ENCODE measurements at regions not wholly inside any gene's neighbourhood (a gene's known extent, or its start where the extent isn't known, plus 50 kb on each side); places are given as distances from the start of the nearest gene placed in this dataset.

- DNase-seq (no peak), ATAC-seq (ENCODE audit: poor library complexity) (no peak)
- intact Hi-C loops (cut with DNase I) = no loop called here
These were observed 148.2 kb downstream of the ERMARD start for GRCh38 chr6:169899481-169900145.

DNA sequence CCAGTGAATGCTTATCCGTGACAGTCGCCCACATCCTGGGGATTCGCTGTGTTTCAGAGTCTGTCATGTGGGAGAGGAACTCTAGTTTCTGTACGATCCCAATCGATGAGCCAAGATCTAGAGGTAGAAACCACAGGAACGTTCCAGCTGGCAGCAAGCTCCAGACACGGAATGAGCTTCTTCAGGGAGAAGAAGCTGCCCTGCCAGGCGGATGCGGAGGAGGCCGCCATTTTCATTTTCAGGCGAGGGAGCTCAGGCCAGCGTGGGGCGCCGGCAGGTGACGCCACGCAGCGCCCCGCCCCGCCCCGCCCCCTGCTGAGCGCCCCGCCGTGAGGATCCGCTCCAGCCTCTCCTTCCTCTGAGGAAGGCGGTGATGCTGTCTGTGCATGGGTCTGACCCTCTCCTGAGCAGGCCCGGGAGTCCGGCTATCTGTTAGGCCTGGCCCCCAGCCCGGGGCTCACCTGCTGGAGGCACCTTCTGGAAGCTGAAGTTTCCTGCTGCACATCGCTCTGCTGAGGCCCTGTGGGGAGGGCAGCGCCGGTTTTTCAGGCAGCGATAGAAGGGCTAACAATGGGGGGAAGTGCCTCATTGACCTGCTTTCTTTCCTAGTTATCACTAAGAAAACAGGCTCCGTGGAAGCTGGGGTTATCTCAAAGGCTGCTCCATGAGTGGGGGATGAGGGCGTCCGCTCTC lies 147.5 kb downstream of the ERMARD start:
- DNase-seq (no peak), ATAC-seq (ENCODE audit: poor library complexity) (no peak)
- intact Hi-C loops (cut with DNase I) = no loop called here

- DNase-seq (no peak), ATAC-seq (ENCODE audit: poor library complexity) (no peak)
- intact Hi-C loops (cut with DNase I) = no loop called here
These were observed 146.4 kb downstream of the ERMARD start for GRCh38 chr6:169897601-169898358.

- no peak for DNase-seq
- intact Hi-C loops (cut with DNase I) = no loop called here
- ATAC-seq (ENCODE audit: poor library complexity) = no peak
These were observed 145.5 kb downstream of the ERMARD start for GRCh38 chr6:169896826-169897456.

DNA sequence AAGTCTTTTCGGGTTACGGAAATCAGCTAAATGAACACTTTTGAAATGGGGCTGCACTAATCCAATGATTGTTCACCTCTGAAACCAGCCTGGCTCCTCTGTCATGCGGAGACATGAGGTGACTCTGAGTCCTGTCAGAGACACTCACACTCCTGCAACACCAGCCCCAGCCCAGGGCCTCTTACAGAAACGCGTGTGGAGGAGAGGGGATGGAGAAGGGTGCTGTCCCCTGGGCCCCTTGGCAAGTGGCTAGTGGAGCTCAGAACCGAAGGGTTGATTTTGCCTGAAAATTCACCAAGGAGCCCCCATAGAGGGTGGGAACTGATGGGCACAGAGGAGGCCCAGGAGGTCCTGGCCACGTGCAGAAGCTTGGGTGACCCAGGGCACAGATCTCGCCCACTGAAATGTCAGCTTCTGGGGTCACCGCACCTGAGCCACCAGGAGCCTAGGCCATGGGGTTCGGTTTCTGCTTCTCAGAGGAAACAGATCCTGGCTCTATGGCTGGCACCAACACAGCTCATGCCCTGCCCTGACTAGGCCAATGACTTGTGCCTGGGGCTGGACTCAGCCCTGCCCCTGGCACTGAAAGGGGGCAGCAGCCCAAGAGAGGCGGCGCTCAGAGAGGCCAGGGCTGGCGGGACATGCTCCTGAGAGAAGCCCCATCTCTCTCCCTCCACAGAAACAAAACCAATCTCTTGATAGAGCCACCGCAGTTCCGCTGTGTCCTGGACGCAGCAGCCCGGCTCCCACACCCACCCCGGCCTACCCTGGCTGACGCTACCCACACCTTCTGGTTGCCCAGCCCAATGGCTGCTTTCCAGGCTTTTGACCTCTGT lies 144.7 kb downstream of the ERMARD start:
- ATAC-seq (ENCODE audit: poor library complexity) = no peak
- intact Hi-C loops (cut with DNase I) = no loop called here
- no peak for DNase-seq

GRCh38 chr6:169895000-169895759 lies 143.8 kb downstream of the ERMARD start:
- ATAC-seq (ENCODE audit: poor library complexity) = no peak
- DNase-seq = no peak
- intact Hi-C loops (cut with DNase I) = no loop called here

GRCh38 chr6:169894377-169894960 lies 143.0 kb downstream of the ERMARD start:
- ATAC-seq (ENCODE audit: poor library complexity) = no peak

GRCh38 chr6:169893624-169894023 lies 142.2 kb downstream of the ERMARD start:
- intact Hi-C loops (cut with DNase I) = no loop called here
- DNase-seq = no peak
- no peak for ATAC-seq (ENCODE audit: poor library complexity)

More at GRCh38 chr6:169894377-169894960, 143.0 kb downstream of the ERMARD start:
- DNase-seq = no peak
- intact Hi-C loops (cut with DNase I) = no loop called here

GRCh38 chr6:169891846-169892245 lies 140.4 kb downstream of the ERMARD start:
- no peak for DNase-seq
- intact Hi-C loops (cut with DNase I) = no loop called here
- ATAC-seq (ENCODE audit: poor library complexity) = no peak

DNA sequence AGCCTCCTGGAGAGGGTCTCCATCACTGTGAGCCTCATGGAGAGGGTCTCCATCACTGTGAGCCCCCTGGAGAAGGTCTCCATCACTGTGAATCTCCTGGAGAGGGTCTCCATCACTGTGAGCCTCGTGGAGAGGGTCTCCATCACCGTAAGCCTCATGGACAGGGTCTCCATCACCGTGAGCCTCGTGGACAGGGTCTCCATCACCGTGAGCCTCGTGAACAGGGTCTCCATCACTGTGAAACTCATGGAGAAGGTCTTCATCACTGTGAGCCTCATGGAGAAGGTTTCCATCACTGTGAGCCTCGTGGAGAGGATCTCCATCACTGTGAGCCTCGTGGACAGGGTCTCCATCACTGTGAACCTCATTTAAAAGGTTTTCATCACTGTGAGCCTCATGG lies 140.0 kb downstream of the ERMARD start:
- ATAC-seq (ENCODE audit: poor library complexity) = no peak
- intact Hi-C loops (cut with DNase I) = no loop called here

DNA sequence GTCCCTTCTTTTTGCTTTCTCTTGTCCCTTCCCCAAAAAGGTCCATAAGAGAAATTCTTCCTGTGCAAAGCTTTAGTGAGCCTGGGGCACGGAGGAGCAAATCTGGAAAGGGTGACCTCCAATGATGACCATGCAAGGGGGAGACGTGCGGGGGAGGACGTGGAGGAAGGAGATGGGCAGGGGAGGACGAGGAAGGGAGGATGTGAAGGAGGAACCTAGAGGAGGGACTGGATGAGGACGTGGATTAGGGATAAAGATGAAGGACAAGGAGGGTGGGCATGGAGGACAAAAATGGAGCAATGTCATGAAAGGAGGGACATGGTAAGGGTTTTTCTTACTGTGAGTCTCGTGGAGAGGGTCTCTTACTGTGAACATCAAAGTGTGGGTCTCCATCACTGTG lies 139.5 kb downstream of the ERMARD start:
- ATAC-seq (ENCODE audit: poor library complexity) = no peak
- intact Hi-C loops (cut with DNase I) = no loop called here
- DNase-seq = no peak

More for the DNA sequence above, 140.0 kb downstream of the ERMARD start:
- DNase-seq = no peak

GRCh38 chr6:169890049-169890448 lies 138.6 kb downstream of the ERMARD start:
- ATAC-seq (ENCODE audit: poor library complexity) (no peak), DNase-seq (no peak)
- intact Hi-C loops (cut with DNase I) = no loop called here

DNA sequence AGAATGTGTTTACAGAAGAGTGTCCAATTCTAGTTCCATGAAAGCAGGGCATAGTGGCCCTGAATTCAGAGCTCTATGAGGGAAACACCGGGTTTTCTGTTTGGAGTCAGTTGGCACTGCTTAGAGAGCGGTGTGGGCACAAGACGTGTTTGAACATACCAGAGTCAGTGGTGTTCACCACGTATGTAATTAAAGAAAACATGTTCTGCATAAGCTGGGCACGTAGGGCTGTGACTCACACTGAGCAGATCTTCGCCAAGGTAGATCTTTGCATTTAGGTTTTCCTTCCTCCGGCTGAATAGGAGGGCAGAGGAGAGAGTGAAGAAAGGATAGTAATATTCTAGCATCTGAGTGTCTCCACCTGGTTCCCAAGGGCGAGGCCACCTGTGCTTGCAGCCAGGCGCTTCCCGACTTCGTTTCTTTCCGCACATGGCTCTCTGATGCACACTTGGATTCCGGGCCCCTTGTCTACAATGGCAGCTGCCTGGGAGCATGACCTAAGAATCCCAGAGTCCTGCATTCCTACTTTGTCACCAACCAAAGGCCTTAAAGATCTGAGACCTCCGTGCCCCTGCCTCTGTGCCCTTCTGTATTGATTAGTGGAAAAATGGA lies 136.2 kb downstream of the ERMARD start:
- intact Hi-C loops (cut with DNase I) = no loop called here
- ATAC-seq (ENCODE audit: poor library complexity) (no peak), DNase-seq (no peak)

- ATAC-seq (ENCODE audit: poor library complexity) (no peak), DNase-seq (no peak)
- intact Hi-C loops (cut with DNase I) = no loop called here
These were observed 135.3 kb downstream of the ERMARD start for GRCh38 chr6:169886631-169887227.

GRCh38 chr6:169885831-169886230 lies 134.4 kb downstream of the ERMARD start:
- DNase-seq (no peak), ATAC-seq (ENCODE audit: poor library complexity) (no peak)
- intact Hi-C loops (cut with DNase I) = no loop called here

DNA sequence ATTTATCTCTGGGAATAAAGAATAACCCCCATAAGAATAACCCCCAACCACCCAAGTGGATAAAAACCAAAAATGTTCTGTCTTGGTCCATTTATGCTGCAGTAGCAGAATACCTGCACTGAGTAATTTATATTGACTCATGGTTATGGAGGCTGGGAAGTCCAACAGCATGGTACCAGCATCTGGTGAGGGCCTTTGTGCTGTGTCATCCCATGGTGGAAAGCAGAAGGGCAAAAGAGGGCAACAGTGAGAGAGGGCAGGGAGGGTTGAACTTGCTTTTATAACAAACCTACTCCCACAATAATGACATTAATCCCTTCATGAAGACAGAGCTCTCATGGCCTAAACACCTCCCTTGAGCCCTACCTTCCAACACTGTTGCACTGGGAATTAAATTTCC lies 133.7 kb downstream of the ERMARD start:
- DNase-seq (no peak), ATAC-seq (ENCODE audit: poor library complexity) (no peak)
- intact Hi-C loops (cut with DNase I) = no loop called here

DNA sequence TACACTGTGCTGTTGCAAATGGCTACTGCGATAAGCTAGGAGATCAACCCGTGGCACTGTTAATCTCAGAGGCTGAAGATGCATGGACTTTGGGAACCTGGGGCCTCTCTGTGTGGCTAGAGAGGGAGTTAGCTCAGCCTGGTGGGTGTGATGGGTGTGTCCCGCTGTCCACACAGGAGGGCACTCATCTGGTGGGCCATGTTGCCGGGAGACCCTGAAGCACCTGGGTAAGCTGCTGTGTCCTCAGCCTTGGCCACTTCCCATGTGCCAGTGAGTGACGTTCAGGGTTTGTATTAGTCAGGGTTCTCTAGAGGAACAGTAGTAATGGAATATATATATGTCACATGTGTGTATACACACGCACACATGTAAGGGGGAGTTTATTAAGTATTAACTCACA lies 132.7 kb downstream of the ERMARD start:
- no peak for ATAC-seq (ENCODE audit: poor library complexity)
- intact Hi-C loops (cut with DNase I) = no loop called here
- DNase-seq = no peak
